Lower leg skin (tissue), 3 donors: ENCODE measurements at regions not wholly inside any gene's neighbourhood (a gene's known extent, or its start where the extent isn't known, plus 50 kb on each side); places are given as distances from the start of the nearest gene placed in this dataset.

Experiments used
- CTCF ChIP-seq, 3 donors: fragments of 450-650 bp; IDR thresholded peaks; one replicate each; pipeline ENCODE4 v1.5.1; 2016; ENCODE audit warnings: antibody characterized with exemption in 3 of 3, mild to moderate bottlenecking in 3 of 3, moderate library complexity in 2 of 3
- POLR2A ChIP-seq, 2 donors: fragments of 450-650 bp; IDR thresholded peaks; one replicate each; pipeline ENCODE4 v1.6.1; 2016 to 2017; ENCODE audit warnings: antibody characterized with exemption in 2 of 2, mild to moderate bottlenecking in 1 of 2, moderate library complexity in 1 of 2

GRCh38 chr7:66502230-66503035, 126.2 kb upstream of the KCTD7 start:
- TF ChIP-seq POLR2A (IDR thresholded peaks at IDR 0.05) (no peak), CTCF (IDR thresholded peaks at IDR 0.05) (no peak)
